CD14-positive monocyte (primary cell): ENCODE measurements at regions not wholly inside any gene's neighbourhood (a gene's known extent, or its start where the extent isn't known, plus 50 kb on each side); places are given as distances from the start of the nearest gene placed in this dataset.
A peak's percentile ranks its signal among the peaks of the same experiment; 100 is the strongest.

Experiments used
- DNase-seq, 3 donors: peaks; one replicate each; pipeline ENCODE4 v3.0.0-alpha.2; 2011 to 2022
- H2AFZ ChIP-seq: 2 replicates; pipeline ENCODE4 v1.6.0; 2012; ENCODE audit warnings: mild to moderate bottlenecking, low read depth, low read length, inconsistent platforms; ENCODE audit not compliant: insufficient read depth, poor library complexity, severe bottlenecking
- H3K27ac ChIP-seq, 2 donors: 1 replicate in 1 of 2; 2 replicates in 1 of 2; pipeline ENCODE4 v1.5.1; 2012 to 2013; ENCODE audit warnings: low read length in 2 of 2, control low read depth in 1 of 2, inconsistent platforms in 1 of 2, low read depth in 1 of 2, mild to moderate bottlenecking in 1 of 2
- H3K27me3 ChIP-seq, 2 donors: one replicate each; pipeline versions ENCODE4 v1.6.0 to v1.6.1; 2011 to 2013; ENCODE audit warnings: low read length in 2 of 2; ENCODE audit not compliant: control insufficient read depth in 2 of 2, insufficient read depth in 2 of 2
- H3K36me3 ChIP-seq, 2 donors: replicated peaks in 1 of 2; 1 replicate in 1 of 2; 2 replicates in 1 of 2; pipeline versions ENCODE4 v1.5.1 to v1.6.1; 2012 to 2013; ENCODE audit warnings: low read length in 2 of 2, control low read depth in 1 of 2, inconsistent platforms in 1 of 2, mild to moderate bottlenecking in 1 of 2; ENCODE audit not compliant: insufficient read depth in 2 of 2, control insufficient read depth in 1 of 2
- H3K4me1 ChIP-seq, 2 donors: 1 replicate in 1 of 2; 2 replicates in 1 of 2; pipeline versions ENCODE4 v1.5.1 to v1.6.1; 2012 to 2013; ENCODE audit warnings: low read length in 2 of 2, control low read depth in 1 of 2, inconsistent platforms in 1 of 2, mild to moderate bottlenecking in 1 of 2, moderate library complexity in 1 of 2; ENCODE audit not compliant: insufficient read depth in 2 of 2, control insufficient read depth in 1 of 2
- H3K4me2 ChIP-seq: replicated peaks from 2 replicates; pipeline ENCODE3; 2012; ENCODE audit warnings: low read length, moderate library complexity, mild to moderate bottlenecking; ENCODE audit not compliant: poor library complexity, severe bottlenecking; ENCODE audit errors: extremely low read depth
- H3K4me3 ChIP-seq, 3 experiments: fragments of 200-600 bp in 1 of 3; sonication (generic) in 1 of 3; replicated peaks in 1 of 3; 1 replicate in 2 of 3; 2 replicates in 1 of 3; pipeline ENCODE4 v1.5.1; 2011 to 2013; ENCODE audit warnings: low read length in 3 of 3, mild to moderate bottlenecking in 3 of 3, control low read depth in 2 of 3, low read depth in 2 of 3, inconsistent platforms in 1 of 3, moderate library complexity in 1 of 3
- H3K79me2 ChIP-seq: 2 replicates; pipeline ENCODE4 v1.6.0; 2012; ENCODE audit warnings: mild to moderate bottlenecking, control low read depth, inconsistent platforms, low read length, moderate library complexity; ENCODE audit not compliant: insufficient read depth
- H3K9ac ChIP-seq: 2 replicates; pipeline ENCODE4 v1.6.0; 2017; ENCODE audit warnings: low read length, mild to moderate bottlenecking; ENCODE audit not compliant: insufficient read depth, poor library complexity, severe bottlenecking
- H3K9me3 ChIP-seq, 2 donors: replicated peaks in 1 of 2; 1 replicate in 1 of 2; 2 replicates in 1 of 2; pipeline versions ENCODE4 v1.5.1 to v1.6.1; 2012 to 2013; ENCODE audit warnings: low read length in 2 of 2, control low read depth in 1 of 2; ENCODE audit not compliant: control insufficient read depth in 1 of 2, insufficient read depth in 1 of 2
- H4K20me1 ChIP-seq: 2 replicates; pipeline ENCODE4 v1.6.0; 2012; ENCODE audit warnings: mild to moderate bottlenecking, low read length, control low read depth, moderate library complexity; ENCODE audit not compliant: insufficient read depth
- H3K27ac Mint-ChIP-seq, 7 donors: one replicate each; pipeline ENCODE4 v1.8.0; 2020; ENCODE audit warnings: mild to moderate bottlenecking in 7 of 7, mixed read lengths in 7 of 7, moderate library complexity in 6 of 7, inconsistent platforms in 2 of 7
- H3K27me3 Mint-ChIP-seq, 3 donors: one replicate each; pipeline ENCODE4 v1.8.0; 2021 to 2022; ENCODE audit warnings: low read depth in 3 of 3, mild to moderate bottlenecking in 3 of 3, mixed read lengths in 3 of 3, moderate library complexity in 3 of 3, inconsistent platforms in 1 of 3
- H3K36me3 Mint-ChIP-seq, 2 donors: one replicate each; pipeline ENCODE4 v1.8.0; 2020; ENCODE audit warnings: mixed read lengths in 2 of 2, inconsistent platforms in 1 of 2, mild to moderate bottlenecking in 1 of 2
- H3K4me1 Mint-ChIP-seq: one replicate; pipeline ENCODE4 v1.8.0; 2020; ENCODE audit warnings: mild to moderate bottlenecking, mixed read lengths
- H3K4me3 Mint-ChIP-seq, 2 donors: one replicate each; pipeline ENCODE4 v1.8.0; 2020; ENCODE audit warnings: mild to moderate bottlenecking in 2 of 2, mixed read lengths in 2 of 2, moderate library complexity in 1 of 2
- H3K9me3 Mint-ChIP-seq, 7 donors: one replicate each; pipeline ENCODE4 v1.8.0; 2020 to 2022; ENCODE audit warnings: mixed read lengths in 7 of 7, mild to moderate bottlenecking in 6 of 7, moderate library complexity in 6 of 7, inconsistent platforms in 2 of 7
- WGBS: methylation state at CpG from one replicate; pipeline ENCODE4 v1.1.5; 2013; ENCODE audit warnings: missing lambda C conversion rate; ENCODE audit not compliant: insufficient coverage; 5-methylcytosine and 5-hydroxymethylcytosine counted together
- intact Hi-C, 2 donors: fragments of 100-400 bp; cut with micrococcal nuclease; formaldehyde crosslinking; loops; one replicate each; pipeline versions ENCODE4 v1.15.0 to v1.15.1; 2023
- TF ChIP-seq, protein P1 (sequence below): fragments of 200-600 bp; IDR thresholded peaks from one replicate; pipeline ENCODE4 v1.8.0; 2022; ENCODE audit warnings: antibody characterized with exemption, mild to moderate bottlenecking

- H3K9ac ChIP-seq = peak overlapping the region; percentile 78
- peaks cover 7% of the 10 kb centered on the region for H3K79me2 ChIP-seq
- intact Hi-C loops = loop anchor here (5.0 to 10.0 kb wide), 2 partner anchors 33 to 50 kb away; a partner anchor contains a TSS
- TF ChIP-seq, protein P1, sequence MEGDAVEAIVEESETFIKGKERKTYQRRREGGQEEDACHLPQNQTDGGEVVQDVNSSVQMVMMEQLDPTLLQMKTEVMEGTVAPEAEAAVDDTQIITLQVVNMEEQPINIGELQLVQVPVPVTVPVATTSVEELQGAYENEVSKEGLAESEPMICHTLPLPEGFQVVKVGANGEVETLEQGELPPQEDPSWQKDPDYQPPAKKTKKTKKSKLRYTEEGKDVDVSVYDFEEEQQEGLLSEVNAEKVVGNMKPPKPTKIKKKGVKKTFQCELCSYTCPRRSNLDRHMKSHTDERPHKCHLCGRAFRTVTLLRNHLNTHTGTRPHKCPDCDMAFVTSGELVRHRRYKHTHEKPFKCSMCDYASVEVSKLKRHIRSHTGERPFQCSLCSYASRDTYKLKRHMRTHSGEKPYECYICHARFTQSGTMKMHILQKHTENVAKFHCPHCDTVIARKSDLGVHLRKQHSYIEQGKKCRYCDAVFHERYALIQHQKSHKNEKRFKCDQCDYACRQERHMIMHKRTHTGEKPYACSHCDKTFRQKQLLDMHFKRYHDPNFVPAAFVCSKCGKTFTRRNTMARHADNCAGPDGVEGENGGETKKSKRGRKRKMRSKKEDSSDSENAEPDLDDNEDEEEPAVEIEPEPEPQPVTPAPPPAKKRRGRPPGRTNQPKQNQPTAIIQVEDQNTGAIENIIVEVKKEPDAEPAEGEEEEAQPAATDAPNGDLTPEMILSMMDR = no peak
- H3K27me3 ChIP-seq = no peaks in the 10 kb centered on the region
- Mint-ChIP-seq H3K4me1 (peaks cover 31% of the 10 kb centered on the region), H3K4me3 (peak overlapping the region; percentile 92 to 93), H3K27ac (peak overlapping the region; percentile 92 to 100 (median 98)), H3K27me3 (no peaks in the 10 kb centered on the region), H3K9me3 (peaks cover 0 to 6% (median 0%) of the 10 kb centered on the region in 7 donors), H3K36me3 (peaks cover 0 to 2% of the 10 kb centered on the region in 2 donors)
- DNase-seq = peak in 1 of 3 donors; percentile 18
- H3K4me2 ChIP-seq = peak overlapping the region; percentile 84
- H4K20me1 ChIP-seq = peaks cover 10% of the 10 kb centered on the region
- H2AFZ ChIP-seq = peak overlapping the region; percentile 65
- whole genome bisulfite sequencing = no CpG with 5 or more reads among the region's 9 CpGs
- no peaks in the 10 kb centered on the region for H3K36me3 ChIP-seq
- H3K27ac ChIP-seq = peak overlapping the region in 1 of 2 donors; percentile 87
- peaks cover 38 to 40% of the 10 kb centered on the region in 2 donors for H3K4me1 ChIP-seq
- peak overlapping the region; percentile 58 to 88 (median 70) for H3K4me3 ChIP-seq
- no peaks in the 10 kb centered on the region for H3K9me3 ChIP-seq
Measured at GRCh38 chr6:26155061-26155930, 68.1 kb downstream of the HFE start.

DNA sequence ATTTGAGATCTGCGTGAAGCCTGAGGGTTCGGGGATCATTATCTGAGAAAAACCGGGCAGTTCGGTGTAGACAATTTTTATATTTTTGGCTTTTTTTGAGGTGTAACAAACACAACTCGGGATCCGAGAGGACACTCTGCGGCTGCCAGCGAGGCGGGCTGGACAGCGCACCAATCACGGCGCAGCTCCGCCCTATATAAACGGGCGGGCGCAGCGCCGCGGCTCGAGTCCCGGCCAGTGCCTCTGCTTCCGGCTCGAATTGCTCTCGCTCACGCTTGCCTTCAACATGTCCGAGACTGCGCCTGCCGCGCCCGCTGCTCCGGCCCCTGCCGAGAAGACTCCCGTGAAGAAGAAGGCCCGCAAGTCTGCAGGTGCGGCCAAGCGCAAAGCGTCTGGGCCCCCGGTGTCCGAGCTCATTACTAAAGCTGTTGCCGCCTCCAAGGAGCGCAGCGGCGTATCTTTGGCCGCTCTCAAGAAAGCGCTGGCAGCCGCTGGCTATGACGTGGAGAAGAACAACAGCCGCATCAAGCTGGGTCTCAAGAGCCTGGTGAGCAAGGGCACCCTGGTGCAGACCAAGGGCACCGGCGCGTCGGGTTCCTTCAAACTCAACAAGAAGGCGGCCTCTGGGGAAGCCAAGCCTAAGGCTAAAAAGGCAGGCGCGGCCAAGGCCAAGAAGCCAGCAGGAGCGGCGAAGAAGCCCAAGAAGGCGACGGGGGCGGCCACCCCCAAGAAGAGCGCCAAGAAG, 69.0 kb downstream of the HFE start:
- Histone ChIP-seq H3K9ac (peak overlapping the region; percentile 78), H3K27ac (peak overlapping the region; percentile 87 to 88), H3K79me2 (peaks cover 10% of the 10 kb centered on the region), H3K4me1 (peaks cover 38 to 40% of the 10 kb centered on the region in 2 donors), H3K27me3 (no peaks in the 10 kb centered on the region), H3K4me3 (peak overlapping the region; percentile 58 to 88 (median 70)), H3K36me3 (no peaks in the 10 kb centered on the region), H3K4me2 (peak overlapping the region; percentile 84), H4K20me1 (peaks cover 10% of the 10 kb centered on the region), H2AFZ (peak overlapping the region; percentile 65), H3K9me3 (no peaks in the 10 kb centered on the region)
- Mint-ChIP-seq H3K27me3 (no peaks in the 10 kb centered on the region), H3K4me3 (peak overlapping the region; percentile 92 to 93), H3K9me3 (peaks cover 0 to 6% (median 0%) of the 10 kb centered on the region in 7 donors), H3K4me1 (peaks cover 36% of the 10 kb centered on the region), H3K36me3 (peaks cover 0 to 3% of the 10 kb centered on the region in 2 donors), H3K27ac (peak overlapping the region; percentile 92 to 100 (median 98))
- WGBS = 0% methylated on average over 60 of the region's 61 CpGs
- intact Hi-C loops = loop anchor here (2.0 to 10.0 kb wide), 4 partner anchors 15 to 51 kb away; a partner anchor contains a TSS
- TF ChIP-seq, protein P1 = no peak
- DNase-seq = peak; percentile 82 to 89 (median 87)
